ENCODE measurements at regions not wholly inside any gene's neighbourhood (a gene's known extent, or its start where the extent isn't known, plus 50 kb on each side); places are given as distances from the start of the nearest gene placed in this dataset.
"Not testable (repeated sequence)": the region's sequence is repeated elsewhere in the genome, so short reads cannot be mapped to it uniquely, and the experiment has no call there.

DNA sequence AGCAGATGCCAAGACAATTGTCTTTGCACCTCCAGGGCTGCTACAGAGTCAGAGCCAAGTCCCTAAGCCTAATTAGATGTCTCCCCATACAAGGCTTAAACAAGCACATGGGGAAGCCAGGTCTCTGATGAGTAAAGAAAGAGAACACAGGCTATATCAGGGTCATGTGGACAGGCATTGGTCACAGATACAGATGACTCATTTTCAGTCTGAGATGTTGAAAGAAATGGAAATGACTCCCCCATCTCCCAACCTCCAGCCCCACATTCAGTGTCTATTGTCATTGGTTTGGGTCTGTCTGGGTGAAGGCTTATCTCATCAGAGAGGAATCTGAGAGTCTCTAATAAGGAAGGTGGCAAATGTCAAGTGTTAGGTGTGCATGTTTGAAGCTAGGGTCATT lies 290.1 kb upstream of the KIAA1217 start:
- H3K36me3 ChIP-seq = no peaks in the 10 kb centered on the region
- no peak overlapping the region for H3K27ac ChIP-seq
- no peak for TF ChIP-seq POLR2A (IDR thresholded peaks at IDR 0.05)
- H3K9me3 ChIP-seq = no peaks in the 10 kb centered on the region
- no peaks in the 10 kb centered on the region for H3K27me3 ChIP-seq
- no peak overlapping the region for H3K4me3 ChIP-seq
- no peaks in the 10 kb centered on the region for H3K4me1 ChIP-seq
- no peak for DNase-seq
- intact Hi-C loops (cut with DNase I) = no loop called here

GRCh38 chr10:23927576-23928325 lies 281.2 kb upstream of the KIAA1217 start:
- 66 to 67% methylated on average over 8 of the region's 8 CpGs for WGBS, 2 donors

GRCh38 chr10:23934023-23934422 lies 274.9 kb upstream of the KIAA1217 start:
- H3K9me3 ChIP-seq; H3K36me3 ChIP-seq; H3K27me3 ChIP-seq; intact Hi-C loops (cut with DNase I); DNase-seq; H3K27ac ChIP-seq; H3K4me3 ChIP-seq; H3K4me1 ChIP-seq: not testable (repeated sequence)
- 30 to 77% methylated on average over 3 of the region's 3 CpGs for WGBS, 2 donors

More at GRCh38 chr10:23927576-23928325, 281.2 kb upstream of the KIAA1217 start:
- DNase-seq = no peak
- Histone ChIP-seq H3K27me3 (no peaks in the 10 kb centered on the region), H3K4me3 (no peak overlapping the region), H3K9me3 (no peaks in the 10 kb centered on the region), H3K36me3 (no peaks in the 10 kb centered on the region), H3K4me1 (no peaks in the 10 kb centered on the region), H3K27ac (no peak overlapping the region)
- TF ChIP-seq POLR2AphosphoS5 (IDR thresholded peaks at IDR 0.05) (no peak), POLR2A (IDR thresholded peaks at IDR 0.05) (no peak), CTCF (IDR thresholded peaks at IDR 0.05) (no peak)
- intact Hi-C loops (cut with DNase I) = no loop called here

DNA sequence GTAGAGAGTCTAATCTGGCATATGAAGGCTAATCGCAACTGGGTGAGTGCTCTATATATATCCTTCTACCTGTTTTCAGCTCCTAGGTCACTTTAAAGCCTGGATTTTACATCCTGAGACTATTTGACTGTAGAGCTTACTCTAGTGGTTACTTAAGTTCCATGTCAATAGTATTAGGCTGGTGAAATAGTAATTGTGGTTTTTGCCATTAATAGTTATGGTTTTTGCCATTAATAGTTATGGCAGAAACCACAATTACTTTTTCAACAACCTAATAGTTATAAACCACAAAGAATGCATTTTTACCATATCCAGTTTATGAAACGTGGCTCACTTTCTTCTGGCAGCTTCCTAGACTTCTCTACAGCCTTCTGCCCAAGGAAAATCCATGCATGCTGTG lies 263.1 kb upstream of the KIAA1217 start:
- H3K4me1 ChIP-seq = no peaks in the 10 kb centered on the region
- WGBS, 2 donors = 49 to 65% methylated on average over 2 of the region's 2 CpGs
- H3K4me3 ChIP-seq = no peak overlapping the region
- no peaks in the 10 kb centered on the region for H3K9me3 ChIP-seq
- no peaks in the 10 kb centered on the region for H3K27me3 ChIP-seq
- H3K36me3 ChIP-seq = no peaks in the 10 kb centered on the region
- intact Hi-C loops (cut with DNase I) = no loop called here
- no peak overlapping the region for H3K27ac ChIP-seq
- no peak for DNase-seq
- TF ChIP-seq POLR2A (IDR thresholded peaks at IDR 0.05) (no peak), POLR2AphosphoS5 (IDR thresholded peaks at IDR 0.05) (no peak), EP300 (IDR thresholded peaks at IDR 0.05) (no peak), CTCF (IDR thresholded peaks at IDR 0.05) (no peak)

DNA sequence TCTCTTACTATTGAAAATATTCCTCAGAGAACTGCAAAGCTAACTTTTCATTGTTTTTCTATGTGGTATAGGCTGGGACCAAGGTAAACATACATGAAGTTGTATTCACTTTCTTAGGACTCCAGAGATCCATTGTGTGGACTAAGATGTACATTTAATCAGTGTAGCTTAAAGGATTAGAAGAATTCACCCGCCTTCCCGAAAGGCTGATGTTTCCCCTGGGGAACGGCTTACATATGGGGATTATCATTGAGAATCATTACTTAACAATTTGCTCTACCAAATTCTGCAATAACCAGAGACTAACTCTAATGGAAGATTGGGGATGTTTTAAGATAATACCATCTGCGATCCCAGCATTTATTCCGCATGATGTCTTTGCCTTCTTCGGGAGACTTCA lies 257.1 kb upstream of the KIAA1217 start:
- intact Hi-C loops (cut with DNase I) = no loop called here
- WGBS, 2 donors = 85 to 95% methylated on average over 6 of the region's 6 CpGs
- Histone ChIP-seq H3K36me3 (no peaks in the 10 kb centered on the region), H3K27ac (no peak overlapping the region), H3K4me1 (no peaks in the 10 kb centered on the region), H3K4me3 (no peak overlapping the region), H3K9me3 (no peaks in the 10 kb centered on the region), H3K27me3 (no peaks in the 10 kb centered on the region)
- TF ChIP-seq POLR2AphosphoS5 (IDR thresholded peaks at IDR 0.05) (no peak), POLR2A (IDR thresholded peaks at IDR 0.05) (no peak), CTCF (IDR thresholded peaks at IDR 0.05) (no peak), EP300 (IDR thresholded peaks at IDR 0.05) (no peak)
- no peak for DNase-seq

Data from sigmoid colon (tissue), 6 donors.